GM18867 (cell line): ENCODE measurements at regions not wholly inside any gene's neighbourhood (a gene's known extent, or its start where the extent isn't known, plus 50 kb on each side); places are given as distances from the start of the nearest gene placed in this dataset.
"Not testable (repeated sequence)": the region's sequence is repeated elsewhere in the genome, so short reads cannot be mapped to it uniquely, and the experiment has no call there.

Source experiments
- ATAC-seq: cut with Tn5 transposase; IDR thresholded peaks from one replicate; pipeline ENCODE4 v1.9.1; 2021; ENCODE audit warnings: mild to moderate bottlenecking, moderate library complexity; ENCODE audit not compliant: unreplicated experiment

DNA sequence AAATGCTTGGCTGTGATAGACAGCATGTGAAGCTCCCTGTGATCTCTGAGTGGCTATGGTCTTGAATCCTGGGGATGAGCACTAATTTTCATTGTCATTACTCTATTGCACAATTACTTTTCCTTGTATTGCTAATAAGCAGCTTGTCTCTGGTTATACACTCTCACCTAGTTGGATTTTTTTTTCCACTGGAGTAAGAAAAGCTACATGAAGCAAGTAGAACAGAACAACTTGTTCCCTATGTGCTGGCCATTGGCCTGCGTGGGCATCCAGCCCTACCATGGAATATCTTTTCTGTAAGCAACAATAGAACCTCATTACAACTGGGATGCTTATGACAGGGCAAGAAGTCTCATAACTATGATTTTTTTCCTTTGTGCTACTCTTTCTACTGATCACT, 807.4 kb downstream of the TNS3 start:
- no peak for ATAC-seq

DNA sequence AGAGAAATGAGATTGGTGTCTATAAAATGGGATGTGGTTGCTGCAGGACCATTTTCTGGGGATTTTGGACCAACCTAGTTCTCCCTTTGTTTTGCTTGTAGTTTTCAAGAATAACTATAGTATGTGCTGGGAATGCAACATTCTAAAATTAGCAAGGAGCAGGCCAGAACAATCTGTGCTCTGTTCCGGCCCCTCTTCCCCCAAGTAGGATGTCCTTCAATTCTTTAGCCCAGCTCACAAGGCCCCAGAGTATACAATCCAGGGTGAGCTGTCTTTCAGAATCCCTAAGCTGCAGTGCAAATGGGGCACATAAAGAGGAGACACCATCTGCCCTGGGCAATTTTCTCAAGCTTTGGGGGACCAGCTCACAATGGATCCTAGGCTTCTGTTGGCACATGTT, 809.1 kb downstream of the TNS3 start:
- no peak for ATAC-seq

GRCh38 chr7:46767071-46767470, 814.8 kb downstream of the TNS3 start:
- ATAC-seq: no peak

GRCh38 chr7:46764100-46764936, 817.6 kb downstream of the TNS3 start:
- ATAC-seq: peak; percentile 67

- no peak for ATAC-seq
Measured at GRCh38 chr7:46763344-46763743, 818.6 kb downstream of the TNS3 start.

DNA sequence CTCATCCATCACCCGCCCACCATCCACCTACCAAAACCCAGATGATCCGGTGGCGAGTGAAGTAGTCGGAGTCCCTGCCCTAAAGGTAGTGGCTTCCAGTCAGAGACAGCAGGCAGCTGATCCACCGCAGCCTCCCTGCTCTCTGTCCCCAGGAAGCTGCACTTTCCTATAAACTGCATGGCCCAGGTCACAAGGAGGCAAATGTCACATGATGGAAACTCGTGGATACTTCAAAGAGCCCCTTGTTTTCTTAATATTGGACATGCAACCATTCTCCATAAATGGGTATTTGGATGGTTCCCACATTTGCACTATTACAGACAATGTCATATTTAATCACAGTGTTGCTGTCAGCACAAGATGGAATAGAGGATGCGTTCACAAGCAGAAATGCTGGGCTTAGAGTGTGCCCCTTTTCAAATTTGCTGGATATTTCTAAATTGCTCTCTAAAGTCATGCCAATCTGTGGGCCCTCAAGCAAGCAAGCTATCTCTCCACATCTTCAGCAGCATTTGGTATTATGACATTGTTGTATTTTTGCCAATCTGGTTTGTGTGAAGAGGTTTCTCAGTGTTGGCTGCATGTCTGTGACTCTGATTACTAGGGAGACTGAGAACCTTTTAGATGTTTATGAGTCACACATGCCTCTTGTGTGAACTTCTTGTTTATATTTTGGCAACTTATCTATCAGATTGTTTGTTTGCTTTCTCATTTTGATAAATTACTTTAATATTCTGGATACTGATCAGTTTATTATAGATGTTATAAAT, 822.0 kb downstream of the TNS3 start:
- ATAC-seq: no peak

GRCh38 chr7:46756996-46757395, 824.9 kb downstream of the TNS3 start:
- ATAC-seq: no peak

GRCh38 chr7:46756256-46756655, 825.7 kb downstream of the TNS3 start:
- ATAC-seq: no peak

DNA sequence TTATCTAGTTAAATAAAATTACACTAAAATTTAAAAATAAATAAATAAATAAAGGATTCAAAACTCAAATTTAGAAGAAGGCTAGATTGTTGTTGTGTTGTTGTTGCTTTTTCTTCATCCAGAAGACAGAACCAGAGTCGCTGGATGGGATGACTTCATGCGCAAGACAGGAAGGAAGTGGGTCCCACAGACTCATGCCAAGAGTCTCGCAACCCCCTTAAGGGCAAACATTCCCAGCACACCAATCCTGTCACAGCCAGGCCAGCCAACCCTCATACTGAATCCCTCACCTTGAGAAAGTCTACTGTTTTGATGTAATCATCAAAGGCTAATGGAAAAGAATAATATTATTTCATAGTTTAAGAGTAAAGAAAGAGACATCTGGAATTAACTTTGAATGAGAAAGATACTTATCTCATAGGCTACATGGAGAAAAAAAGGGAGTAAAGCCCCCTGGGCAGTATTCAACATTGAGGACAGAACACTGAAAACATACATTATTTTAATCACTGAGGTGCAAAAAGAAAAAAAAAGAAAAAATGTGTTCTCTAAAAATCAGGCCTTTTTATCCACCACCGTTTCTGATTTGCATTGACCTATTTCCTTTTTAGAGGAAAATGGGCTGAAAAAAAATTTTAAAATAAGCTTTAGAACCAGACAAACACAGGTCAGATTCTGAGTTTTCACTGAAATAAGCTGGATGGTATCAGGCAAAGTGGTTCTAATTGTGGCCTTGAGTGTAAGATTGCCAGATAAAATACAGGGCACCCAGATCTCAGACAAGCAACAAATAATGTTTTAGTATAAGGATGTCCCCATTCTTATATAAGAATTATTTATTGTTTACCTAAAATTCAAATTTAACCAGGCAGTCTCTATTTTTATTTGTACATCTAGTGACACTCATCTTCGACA, 826.5 kb downstream of the TNS3 start:
- no peak for ATAC-seq

- no peak for ATAC-seq
Measured at GRCh38 chr7:46754140-46754720, 827.7 kb downstream of the TNS3 start.

DNA sequence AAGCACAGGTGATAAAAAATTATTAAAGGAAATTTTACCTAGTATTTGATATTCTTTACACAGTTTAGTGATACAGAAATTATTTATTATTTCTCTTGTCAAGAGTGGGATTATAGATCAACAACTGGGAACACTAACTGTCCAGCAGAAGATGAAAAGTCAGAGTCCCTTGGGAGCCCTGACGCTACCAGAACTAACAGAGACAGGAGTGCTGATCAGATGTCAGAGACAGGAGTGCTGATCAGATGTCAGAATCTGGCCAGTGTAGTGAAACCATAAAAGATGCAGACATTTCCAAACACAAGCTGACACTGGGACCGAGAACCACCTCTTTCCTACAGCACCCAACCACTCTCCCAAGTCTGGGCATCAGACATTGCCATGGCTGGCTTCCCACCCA, 828.2 kb downstream of the TNS3 start:
- no peak for ATAC-seq

- no peak for ATAC-seq
Measured at GRCh38 chr7:46752881-46753366, 829.0 kb downstream of the TNS3 start.

GRCh38 chr7:46751927-46752723, 829.8 kb downstream of the TNS3 start:
- not testable (repeated sequence) for ATAC-seq

DNA sequence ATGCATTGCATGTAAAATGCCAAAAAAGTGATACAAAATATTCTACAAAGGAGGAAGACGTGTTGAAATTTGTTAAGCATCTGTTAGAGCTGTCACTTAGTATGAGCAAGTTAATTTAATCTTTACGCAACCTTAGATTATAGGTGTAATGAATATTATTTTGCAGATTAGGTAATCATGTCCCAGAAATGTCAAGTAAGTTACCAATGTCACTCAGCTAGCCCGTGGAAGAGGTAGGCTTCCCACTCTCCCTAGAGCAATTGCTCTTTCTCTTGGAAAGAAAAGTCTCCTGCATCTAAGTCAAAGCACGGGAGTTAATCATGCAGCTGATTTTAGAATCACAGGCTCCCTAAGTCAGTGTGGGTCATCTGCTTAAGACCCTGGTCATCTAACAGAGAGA, 830.4 kb upstream of the IGFBP3 start:
- ATAC-seq: no peak

- no peak for ATAC-seq
Measured at GRCh38 chr7:46750321-46750865, 829.3 kb upstream of the IGFBP3 start.

- ATAC-seq: no peak
Measured at GRCh38 chr7:46747869-46748576, 827.0 kb upstream of the IGFBP3 start.

- ATAC-seq: no peak
Measured at GRCh38 chr7:46746695-46747687, 825.9 kb upstream of the IGFBP3 start.

GRCh38 chr7:46745707-46746090, 824.6 kb upstream of the IGFBP3 start:
- no peak for ATAC-seq
